Esophagus squamous epithelium (tissue), 5 donors: ENCODE measurements at regions not wholly inside any gene's neighbourhood (a gene's known extent, or its start where the extent isn't known, plus 50 kb on each side); places are given as distances from the start of the nearest gene placed in this dataset.

ENCODE experiments used
- DNase-seq: peaks from one replicate; lab custom pipeline; 2025; lab: John Stamatoyannopoulos, UW
- H3K27ac ChIP-seq, 4 donors: fragments of 200-600 bp; sonication (generic); one replicate each; pipeline ENCODE4 v1.5.1; 2016 to 2019; ENCODE audit warnings: mild to moderate bottlenecking in 1 of 4
- H3K27me3 ChIP-seq, 4 donors: fragments of 200-600 bp; sonication (generic); 1 replicate in 3 of 4; 2 replicates in 1 of 4; pipeline versions ENCODE4 v1.5.1 to v1.6.0; 2017 to 2021; ENCODE audit warnings: antibody characterized with exemption in 1 of 4
- H3K36me3 ChIP-seq, 3 donors: fragments of 200-600 bp; sonication (generic); one replicate each; pipeline ENCODE4 v1.5.1; 2016 to 2019
- H3K4me1 ChIP-seq, 3 donors: fragments of 200-600 bp; sonication (generic); one replicate each; pipeline ENCODE4 v1.5.1; 2017 to 2019
- H3K4me3 ChIP-seq, 4 donors: fragments of 200-600 bp; sonication (generic); 1 replicate in 3 of 4; 2 replicates in 1 of 4; pipeline ENCODE4 v1.5.1; 2016 to 2019; ENCODE audit warnings: mild to moderate bottlenecking in 2 of 4, moderate library complexity in 1 of 4
- H3K9me3 ChIP-seq, 3 donors: fragments of 200-600 bp; sonication (generic); one replicate each; pipeline ENCODE4 v1.5.1; 2016 to 2019
- POLR2A ChIP-seq, 4 donors: fragments of 450-650 bp; IDR thresholded peaks; one replicate each; pipeline ENCODE4 v1.6.1; 2017; ENCODE audit warnings: antibody characterized with exemption in 4 of 4, mild to moderate bottlenecking in 4 of 4, moderate library complexity in 3 of 4
- WGBS, 2 donors: methylation state at CpG; one replicate each; pipeline ENCODE4 v1.1.5; 2018; 5-methylcytosine and 5-hydroxymethylcytosine counted together
- intact Hi-C: fragments of 100-400 bp; cut with DNase I; formaldehyde crosslinking; loops from one replicate; pipeline ENCODE4 v1.15.0; 2022
- TF ChIP-seq, protein P1 (sequence below), 6 experiments: fragments of 450-650 bp in 4 of 6; fragments of 200-600 bp in 2 of 6; sonication (generic) in 2 of 6; IDR thresholded peaks; one replicate each; pipeline ENCODE4 v1.5.1; 2016 to 2019; ENCODE audit warnings: antibody characterized with exemption in 6 of 6, mild to moderate bottlenecking in 4 of 6, moderate library complexity in 4 of 6
- donor health status: DM: yes; HTN: yes; CAD: no.

DNA sequence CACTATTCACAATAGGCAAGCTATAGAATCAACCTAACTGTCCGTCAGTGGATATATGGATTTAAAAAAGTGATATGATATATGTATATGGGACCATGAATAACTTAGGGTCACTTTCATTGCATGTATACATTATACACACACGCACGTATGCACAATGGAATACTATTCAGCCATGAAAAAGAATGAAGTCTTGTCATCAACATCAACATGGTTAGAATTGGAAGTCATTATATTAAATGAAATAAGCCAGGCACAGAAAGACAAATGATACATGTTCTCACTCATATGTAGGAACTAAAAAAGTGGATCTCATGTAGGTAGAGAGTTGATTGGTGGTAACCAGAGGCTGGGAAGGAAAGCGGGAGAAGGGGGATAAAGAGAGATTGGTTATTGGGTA, 234.3 kb downstream of the VRK1 start:
- intact Hi-C loops: no loop called here
- TF ChIP-seq POLR2A (IDR thresholded peaks at IDR 0.05): no peak
- TF ChIP-seq, protein P1, sequence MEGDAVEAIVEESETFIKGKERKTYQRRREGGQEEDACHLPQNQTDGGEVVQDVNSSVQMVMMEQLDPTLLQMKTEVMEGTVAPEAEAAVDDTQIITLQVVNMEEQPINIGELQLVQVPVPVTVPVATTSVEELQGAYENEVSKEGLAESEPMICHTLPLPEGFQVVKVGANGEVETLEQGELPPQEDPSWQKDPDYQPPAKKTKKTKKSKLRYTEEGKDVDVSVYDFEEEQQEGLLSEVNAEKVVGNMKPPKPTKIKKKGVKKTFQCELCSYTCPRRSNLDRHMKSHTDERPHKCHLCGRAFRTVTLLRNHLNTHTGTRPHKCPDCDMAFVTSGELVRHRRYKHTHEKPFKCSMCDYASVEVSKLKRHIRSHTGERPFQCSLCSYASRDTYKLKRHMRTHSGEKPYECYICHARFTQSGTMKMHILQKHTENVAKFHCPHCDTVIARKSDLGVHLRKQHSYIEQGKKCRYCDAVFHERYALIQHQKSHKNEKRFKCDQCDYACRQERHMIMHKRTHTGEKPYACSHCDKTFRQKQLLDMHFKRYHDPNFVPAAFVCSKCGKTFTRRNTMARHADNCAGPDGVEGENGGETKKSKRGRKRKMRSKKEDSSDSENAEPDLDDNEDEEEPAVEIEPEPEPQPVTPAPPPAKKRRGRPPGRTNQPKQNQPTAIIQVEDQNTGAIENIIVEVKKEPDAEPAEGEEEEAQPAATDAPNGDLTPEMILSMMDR (IDR thresholded peaks at IDR 0.05): no peak
- H3K27ac ChIP-seq: no peak overlapping the region
- H3K36me3 ChIP-seq: no peaks in the 10 kb centered on the region
- H3K4me3 ChIP-seq: no peak overlapping the region
- peaks cover 0 to 11% (median 3%) of the 10 kb centered on the region in 3 donors for H3K4me1 ChIP-seq
- H3K27me3 ChIP-seq: peaks cover 0 to 69% (median 1%) of the 10 kb centered on the region in 4 donors
- WGBS, 2 donors: 74% methylated on average over 4 of the region's 4 CpGs
- DNase-seq: no peak
- no peaks in the 10 kb centered on the region for H3K9me3 ChIP-seq

DNA sequence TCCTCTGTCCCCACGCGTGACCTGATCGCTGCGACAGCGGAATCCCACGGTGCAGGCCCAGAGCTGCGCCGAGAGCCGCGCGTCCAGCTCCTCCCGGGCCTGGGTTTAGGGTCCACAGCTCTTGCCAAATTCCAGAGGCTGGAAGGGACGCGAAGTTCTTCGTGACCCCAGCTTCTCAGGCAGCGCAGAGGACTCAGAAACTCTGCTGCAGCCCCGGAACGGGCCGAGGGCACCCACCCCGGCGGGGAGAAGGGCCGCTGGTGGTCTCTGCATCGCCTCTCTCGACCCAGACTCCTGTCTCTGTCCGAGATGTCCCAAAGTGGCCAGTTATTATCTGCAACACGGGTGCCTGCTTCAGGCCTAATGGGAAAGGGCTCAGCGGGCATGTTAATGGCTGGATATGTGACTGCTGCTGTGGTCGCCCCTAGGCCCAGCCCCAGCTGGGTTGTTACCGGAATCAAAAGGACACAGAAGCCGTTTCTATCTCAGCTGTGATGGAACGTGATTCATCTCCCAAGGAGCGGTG, 236.4 kb downstream of the VRK1 start:
- Histone ChIP-seq H3K4me1 (peaks cover 0 to 11% (median 3%) of the 10 kb centered on the region in 3 donors), H3K4me3 (peak overlapping the region in 2 of 4 donors; percentile 29 to 42), H3K27me3 (peaks cover 0 to 66% (median 1%) of the 10 kb centered on the region in 4 donors), H3K9me3 (no peaks in the 10 kb centered on the region), H3K36me3 (no peaks in the 10 kb centered on the region), H3K27ac (no peak overlapping the region)
- 55 to 60% methylated on average over 10 to 18 of the region's 32 CpGs for WGBS, 2 donors
- no peak for DNase-seq
- no peak for TF ChIP-seq POLR2A (IDR thresholded peaks at IDR 0.05)
- TF ChIP-seq, protein P1 (IDR thresholded peaks at IDR 0.05): no peak
- intact Hi-C loops: no loop called here

DNA sequence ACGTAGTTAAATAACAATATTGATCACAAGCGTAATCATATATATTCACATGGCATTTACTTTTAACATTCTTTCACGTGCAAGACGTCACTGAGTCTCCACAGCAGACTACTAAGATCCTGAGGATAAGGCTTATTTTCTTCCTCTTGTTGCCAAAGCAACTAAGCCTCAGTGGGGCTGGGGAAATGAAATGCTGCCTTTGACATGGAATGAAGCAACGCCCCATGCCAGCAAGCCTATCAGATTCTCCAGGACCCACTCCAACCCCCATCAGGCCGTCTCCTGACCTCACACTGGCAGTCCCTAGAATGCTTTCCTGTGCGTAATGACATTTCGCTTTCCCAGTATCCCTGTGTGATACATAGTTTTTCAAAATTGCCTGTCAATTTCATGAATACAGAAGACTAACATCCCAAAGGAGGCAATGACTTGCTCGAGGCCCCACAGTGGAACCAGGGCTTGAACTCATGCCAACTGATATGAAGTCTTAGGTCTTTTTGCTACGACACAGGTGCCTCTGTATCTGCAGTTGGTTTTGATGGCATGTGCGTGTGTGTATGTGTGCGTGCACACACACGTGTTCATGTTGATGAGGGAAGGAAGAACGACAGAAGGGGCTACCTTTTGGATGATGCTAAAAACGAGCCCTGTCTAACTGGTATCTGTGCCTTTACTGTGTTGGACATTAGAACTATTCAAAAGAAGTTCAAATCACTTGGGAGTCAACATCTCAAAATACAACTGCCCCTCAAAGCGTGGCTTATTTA, 239.1 kb downstream of the VRK1 start:
- H3K4me3 ChIP-seq: no peak overlapping the region
- intact Hi-C loops: no loop called here
- DNase-seq: no peak
- WGBS, 2 donors: 73% methylated on average over 15 of the region's 16 CpGs
- H3K36me3 ChIP-seq: no peaks in the 10 kb centered on the region
- peaks cover 0 to 11% (median 3%) of the 10 kb centered on the region in 3 donors for H3K4me1 ChIP-seq
- peaks cover 0 to 15% (median 6%) of the 10 kb centered on the region in 3 donors for H3K9me3 ChIP-seq
- H3K27ac ChIP-seq: no peak overlapping the region
- TF ChIP-seq POLR2A (IDR thresholded peaks at IDR 0.05): no peak
- TF ChIP-seq, protein P1 (IDR thresholded peaks at IDR 0.05): no peak
- H3K27me3 ChIP-seq: peaks cover 0 to 48% (median 1%) of the 10 kb centered on the region in 4 donors

DNA sequence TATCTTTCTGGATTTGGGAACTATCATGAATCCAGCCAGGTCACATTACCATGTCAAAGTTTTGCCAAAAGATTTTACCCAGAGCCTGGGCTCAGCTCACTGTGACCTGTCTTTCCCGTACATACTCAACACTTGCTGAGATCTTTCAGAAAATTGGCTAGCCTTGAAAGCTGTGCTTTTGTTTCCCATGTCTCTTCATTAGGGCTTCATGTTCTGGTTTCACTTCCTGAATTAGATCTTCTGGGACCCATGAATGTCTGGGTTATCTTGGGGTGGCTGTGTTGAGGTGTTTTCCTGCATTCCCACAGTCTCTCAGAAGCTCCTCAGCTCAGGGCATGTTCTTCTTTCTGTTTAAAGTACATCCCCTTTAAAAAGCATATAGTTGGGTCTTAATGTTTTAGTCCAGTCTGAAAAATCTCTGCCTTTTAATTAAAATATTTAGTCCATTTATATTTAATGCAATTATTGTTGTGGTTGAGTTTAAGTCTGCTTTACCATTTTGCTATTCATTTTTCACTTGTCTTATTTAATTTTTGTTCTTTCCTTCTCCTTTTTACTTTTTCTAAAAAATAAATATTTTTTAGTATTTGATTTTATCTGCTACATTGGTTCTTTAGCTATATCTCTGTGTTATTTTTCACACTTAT, 242.7 kb downstream of the VRK1 start:
- H3K9me3 ChIP-seq: peaks cover 0 to 15% (median 6%) of the 10 kb centered on the region in 3 donors
- no peaks in the 10 kb centered on the region for H3K36me3 ChIP-seq
- intact Hi-C loops: no loop called here
- TF ChIP-seq POLR2A (IDR thresholded peaks at IDR 0.05): no peak
- TF ChIP-seq, protein P1 (IDR thresholded peaks at IDR 0.05): no peak
- 75 to 80% methylated on average over 1 of the region's 1 CpG for WGBS, 2 donors
- no peak overlapping the region for H3K4me3 ChIP-seq
- no peaks in the 10 kb centered on the region for H3K4me1 ChIP-seq
- no peak for DNase-seq
- peaks cover 0 to 17% (median 0%) of the 10 kb centered on the region in 4 donors for H3K27me3 ChIP-seq
- H3K27ac ChIP-seq: no peak overlapping the region

DNA sequence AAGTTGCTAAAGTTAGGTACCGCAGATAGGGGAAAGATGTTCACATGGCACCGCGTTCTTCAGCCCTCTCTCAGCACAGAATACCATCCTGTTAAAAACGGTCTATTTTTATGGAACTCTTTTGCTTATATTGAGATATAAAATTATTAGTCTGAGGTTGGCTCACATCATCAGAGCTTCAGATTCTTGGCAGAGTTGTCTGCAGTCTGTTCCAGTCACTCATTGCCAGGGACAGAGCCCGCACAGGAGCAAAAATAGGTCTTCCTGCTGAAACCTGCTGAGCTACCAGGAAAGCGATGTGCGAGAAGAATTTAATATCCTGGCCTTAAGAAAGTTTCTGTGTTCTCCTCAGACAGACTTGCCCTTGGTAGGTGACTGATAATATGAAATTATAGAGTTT, 249.8 kb downstream of the VRK1 start:
- Histone ChIP-seq H3K4me1 (no peaks in the 10 kb centered on the region), H3K36me3 (no peaks in the 10 kb centered on the region), H3K27me3 (peaks cover 0 to 16% (median 0%) of the 10 kb centered on the region in 4 donors), H3K9me3 (no peaks in the 10 kb centered on the region), H3K4me3 (no peak overlapping the region), H3K27ac (no peak overlapping the region)
- 39 to 43% methylated on average over 7 of the region's 7 CpGs for WGBS, 2 donors
- no peak for TF ChIP-seq POLR2A (IDR thresholded peaks at IDR 0.05)
- TF ChIP-seq, protein P1 (IDR thresholded peaks at IDR 0.05): no peak
- no peak for DNase-seq
- intact Hi-C loops: no loop called here
